ENCODE measurements at regions not wholly inside any gene's neighbourhood (a gene's known extent, or its start where the extent isn't known, plus 50 kb on each side); places are given as distances from the start of the nearest gene placed in this dataset.

DNA sequence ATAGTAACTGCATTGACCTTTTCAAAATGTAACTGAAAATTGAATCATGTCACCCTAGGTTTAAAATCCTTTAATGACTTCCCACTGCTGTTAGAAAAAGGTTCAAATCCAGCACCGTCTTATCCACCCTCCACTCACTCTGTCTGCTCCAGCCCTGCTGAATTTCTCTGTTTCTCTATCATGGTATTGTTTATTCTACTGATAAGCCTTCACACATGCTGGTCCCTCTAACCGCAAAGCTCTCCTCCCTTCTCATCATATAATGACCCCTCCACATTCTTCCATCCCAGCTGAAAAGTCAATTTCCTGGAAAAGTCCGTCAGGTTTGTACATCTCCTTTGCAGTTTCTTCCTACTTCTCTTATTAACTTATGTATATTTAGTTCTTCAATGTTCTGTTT lies 389.2 kb upstream of the F9 start:
- H3K4me3 ChIP-seq (ENCODE audit: low read depth, low read length), result no peak overlapping the region
- in situ Hi-C loops (cut with HindIII; ENCODE audit: low sequenced_read_pairs), result no loop called here
- TF ChIP-seq, protein P1, sequence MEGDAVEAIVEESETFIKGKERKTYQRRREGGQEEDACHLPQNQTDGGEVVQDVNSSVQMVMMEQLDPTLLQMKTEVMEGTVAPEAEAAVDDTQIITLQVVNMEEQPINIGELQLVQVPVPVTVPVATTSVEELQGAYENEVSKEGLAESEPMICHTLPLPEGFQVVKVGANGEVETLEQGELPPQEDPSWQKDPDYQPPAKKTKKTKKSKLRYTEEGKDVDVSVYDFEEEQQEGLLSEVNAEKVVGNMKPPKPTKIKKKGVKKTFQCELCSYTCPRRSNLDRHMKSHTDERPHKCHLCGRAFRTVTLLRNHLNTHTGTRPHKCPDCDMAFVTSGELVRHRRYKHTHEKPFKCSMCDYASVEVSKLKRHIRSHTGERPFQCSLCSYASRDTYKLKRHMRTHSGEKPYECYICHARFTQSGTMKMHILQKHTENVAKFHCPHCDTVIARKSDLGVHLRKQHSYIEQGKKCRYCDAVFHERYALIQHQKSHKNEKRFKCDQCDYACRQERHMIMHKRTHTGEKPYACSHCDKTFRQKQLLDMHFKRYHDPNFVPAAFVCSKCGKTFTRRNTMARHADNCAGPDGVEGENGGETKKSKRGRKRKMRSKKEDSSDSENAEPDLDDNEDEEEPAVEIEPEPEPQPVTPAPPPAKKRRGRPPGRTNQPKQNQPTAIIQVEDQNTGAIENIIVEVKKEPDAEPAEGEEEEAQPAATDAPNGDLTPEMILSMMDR (IDR thresholded peaks at IDR 0.05; ENCODE audit: low read depth, low read length), result no peak
- no peak for DNase-seq (ENCODE audit: low read depth, low spot score)

DNA sequence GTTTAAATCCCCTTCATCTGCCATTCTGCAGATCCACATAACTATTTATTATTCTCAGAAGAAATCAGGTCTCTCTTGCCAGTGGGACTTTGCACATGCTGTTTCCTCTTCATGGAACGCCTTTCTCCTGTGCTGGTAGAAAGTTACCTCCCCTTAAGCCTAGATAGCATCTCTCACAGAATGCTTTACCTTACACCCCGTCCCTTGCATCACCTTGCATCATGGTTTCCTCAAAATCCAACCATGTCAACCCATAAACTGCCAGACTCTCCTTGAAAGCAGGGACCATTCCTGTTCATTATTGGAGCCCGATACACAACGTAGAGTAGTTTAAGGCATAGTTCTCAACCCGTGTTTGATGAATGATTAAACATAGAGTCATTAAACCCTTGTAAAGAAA lies 396.2 kb upstream of the F9 start:
- in situ Hi-C loops (cut with HindIII; ENCODE audit: low sequenced_read_pairs), result no loop called here
- H3K4me3 ChIP-seq (ENCODE audit: low read depth, low read length), result no peak overlapping the region
- DNase-seq (ENCODE audit: low read depth, low spot score), result no peak
- TF ChIP-seq, protein P1 (IDR thresholded peaks at IDR 0.05; ENCODE audit: low read depth, low read length), result no peak

DNA sequence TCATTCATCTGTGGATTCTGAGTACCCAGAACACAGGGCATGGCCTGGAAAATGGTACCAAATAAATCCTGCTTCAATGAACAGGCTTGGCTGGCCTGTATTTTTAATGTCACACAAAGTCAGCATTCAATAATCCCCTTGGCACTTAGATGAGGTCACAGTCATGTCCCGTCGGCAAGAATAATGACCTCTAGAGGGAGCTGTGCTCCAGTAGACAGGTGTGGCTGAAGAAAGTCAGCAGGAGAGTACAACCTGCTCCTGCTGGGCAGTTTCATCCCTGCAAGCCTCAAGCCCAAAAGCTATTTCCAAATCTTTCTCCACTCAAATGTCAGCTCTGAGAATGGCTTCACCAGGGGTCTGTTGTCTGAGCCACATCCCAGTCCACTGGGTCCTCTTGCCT lies 404.0 kb upstream of the F9 start:
- no peak overlapping the region for H3K4me3 ChIP-seq (ENCODE audit: low read depth, low read length)
- no peak for DNase-seq (ENCODE audit: low read depth, low spot score)
- TF ChIP-seq, protein P1 (IDR thresholded peaks at IDR 0.05; ENCODE audit: low read depth, low read length), result peak; percentile 26
- in situ Hi-C loops (cut with HindIII; ENCODE audit: low sequenced_read_pairs), result no loop called here

DNA sequence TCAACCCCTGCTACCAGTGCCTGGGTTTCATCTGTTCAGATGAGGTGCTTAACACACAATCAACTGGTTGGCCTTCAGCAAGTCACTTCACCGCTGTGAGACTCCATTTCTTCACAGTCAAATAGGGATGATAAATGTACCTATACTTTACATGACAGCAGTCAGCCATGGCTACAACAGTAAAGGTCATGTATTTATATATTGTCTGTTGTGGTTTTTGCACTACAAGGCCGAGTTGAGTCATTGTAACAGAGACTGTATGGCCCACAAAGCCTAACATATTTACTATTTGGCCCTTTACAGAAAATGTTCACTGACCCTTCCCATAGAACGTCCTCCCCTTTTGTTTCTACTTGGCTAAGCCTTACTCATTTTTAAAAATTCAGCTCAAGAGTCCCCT lies 404.6 kb upstream of the F9 start:
- in situ Hi-C loops (cut with HindIII; ENCODE audit: low sequenced_read_pairs), result no loop called here
- no peak overlapping the region for H3K4me3 ChIP-seq (ENCODE audit: low read depth, low read length)
- TF ChIP-seq, protein P1 (IDR thresholded peaks at IDR 0.05; ENCODE audit: low read depth, low read length), result no peak
- no peak for DNase-seq (ENCODE audit: low read depth, low spot score)

DNA sequence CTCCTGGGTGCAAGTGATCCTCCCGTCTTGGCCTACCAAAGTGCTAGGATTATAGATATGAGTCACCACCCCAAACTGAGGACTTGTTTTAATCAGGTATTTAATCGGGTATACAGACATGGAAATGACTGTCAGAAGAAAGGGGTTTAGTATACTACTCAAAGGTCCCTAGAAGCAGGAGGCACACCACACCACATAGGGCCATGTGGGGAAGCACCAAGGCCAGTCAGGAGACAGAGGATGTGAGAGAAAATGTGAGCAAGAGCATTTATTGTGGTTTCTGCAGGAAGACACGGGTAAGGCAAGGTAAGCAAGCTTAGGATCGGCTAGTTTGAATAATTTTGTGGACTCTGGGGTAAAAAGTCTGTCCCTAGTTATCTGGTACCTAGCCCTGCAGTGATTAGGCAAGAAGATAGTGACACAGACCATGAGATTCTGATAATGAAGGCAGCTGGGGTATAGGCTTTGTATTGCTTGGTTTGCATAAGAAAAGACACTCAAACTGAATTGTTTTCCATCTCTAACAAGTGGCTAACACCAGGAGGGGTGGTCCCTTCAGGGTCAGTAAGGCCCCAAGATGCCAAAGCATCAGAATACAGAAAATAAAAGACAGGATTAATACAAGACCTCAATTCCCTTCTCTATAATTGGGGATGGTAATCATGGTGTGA lies 408.8 kb upstream of the F9 start:
- TF ChIP-seq, protein P1 (IDR thresholded peaks at IDR 0.05; ENCODE audit: low read depth, low read length), result no peak
- no peak for DNase-seq (ENCODE audit: low read depth, low spot score)
- H3K4me3 ChIP-seq (ENCODE audit: low read depth, low read length), result no peak overlapping the region
- in situ Hi-C loops (cut with HindIII; ENCODE audit: low sequenced_read_pairs), result no loop called here

DNA sequence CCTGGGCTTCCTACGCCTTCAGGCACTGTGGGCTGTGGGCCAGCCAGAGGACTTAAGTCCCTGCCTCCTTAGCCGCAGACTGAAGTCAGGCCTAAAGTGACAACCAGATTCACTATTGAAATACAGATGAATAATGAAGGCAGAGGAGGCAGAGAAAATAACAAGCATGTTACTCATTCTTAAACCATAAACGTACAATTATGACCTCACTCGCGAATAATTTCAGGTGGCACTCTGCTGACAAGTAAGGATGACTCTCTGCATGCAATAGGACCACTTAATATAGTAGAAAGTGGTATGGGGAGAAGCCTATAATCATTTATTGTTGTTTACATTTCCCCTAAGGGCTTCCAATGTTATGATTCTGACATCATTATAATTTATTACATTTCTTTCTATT lies 409.2 kb upstream of the FGF13 start:
- peak; percentile 6 for DNase-seq (ENCODE audit: low read depth, low spot score)
- TF ChIP-seq, protein P1 (IDR thresholded peaks at IDR 0.05; ENCODE audit: low read depth, low read length), result no peak

More for the DNA sequence above, 409.2 kb upstream of the FGF13 start:
- no peak overlapping the region for H3K4me3 ChIP-seq (ENCODE audit: low read depth, low read length)
- in situ Hi-C loops (cut with HindIII; ENCODE audit: low sequenced_read_pairs), result no loop called here

All from astrocyte of the spinal cord (primary cell).